SK-N-MC (cell line): ENCODE measurements at regions not wholly inside any gene's neighbourhood (a gene's known extent, or its start where the extent isn't known, plus 50 kb on each side); places are given as distances from the start of the nearest gene placed in this dataset.

Source experiments
- EZH2 ChIP-seq: fragments of 200-600 bp; sonication (generic); IDR thresholded peaks from one replicate; pipeline ENCODE4 v1.6.1; 2017; ENCODE audit warnings: antibody characterized with exemption
- POLR2AphosphoS5 ChIP-seq: IDR thresholded peaks from 2 replicates; pipeline ENCODE4 v1.6.1; 2012; ENCODE audit warnings: mild to moderate bottlenecking, low read depth, low read length, borderline replicate concordance

GRCh38 chr11:104652996-104653395 is 245.3 kb downstream of the CASP12 start:
- TF ChIP-seq POLR2AphosphoS5 (no peak), EZH2 (no peak)
